HG03196 (cell line): ENCODE measurements at regions not wholly inside any gene's neighbourhood (a gene's known extent, or its start where the extent isn't known, plus 50 kb on each side); places are given as distances from the start of the nearest gene placed in this dataset.
"Not testable (repeated sequence)": the region's sequence is repeated elsewhere in the genome, so short reads cannot be mapped to it uniquely, and the experiment has no call there.

Source experiments
- ATAC-seq: cut with Tn5 transposase; IDR thresholded peaks from one replicate; pipeline ENCODE4 v1.9.1; 2021; ENCODE audit not compliant: unreplicated experiment

- no peak for ATAC-seq
Observed at GRCh38 chr9:115525111-115526058, 407.4 kb upstream of the TNC start.

DNA sequence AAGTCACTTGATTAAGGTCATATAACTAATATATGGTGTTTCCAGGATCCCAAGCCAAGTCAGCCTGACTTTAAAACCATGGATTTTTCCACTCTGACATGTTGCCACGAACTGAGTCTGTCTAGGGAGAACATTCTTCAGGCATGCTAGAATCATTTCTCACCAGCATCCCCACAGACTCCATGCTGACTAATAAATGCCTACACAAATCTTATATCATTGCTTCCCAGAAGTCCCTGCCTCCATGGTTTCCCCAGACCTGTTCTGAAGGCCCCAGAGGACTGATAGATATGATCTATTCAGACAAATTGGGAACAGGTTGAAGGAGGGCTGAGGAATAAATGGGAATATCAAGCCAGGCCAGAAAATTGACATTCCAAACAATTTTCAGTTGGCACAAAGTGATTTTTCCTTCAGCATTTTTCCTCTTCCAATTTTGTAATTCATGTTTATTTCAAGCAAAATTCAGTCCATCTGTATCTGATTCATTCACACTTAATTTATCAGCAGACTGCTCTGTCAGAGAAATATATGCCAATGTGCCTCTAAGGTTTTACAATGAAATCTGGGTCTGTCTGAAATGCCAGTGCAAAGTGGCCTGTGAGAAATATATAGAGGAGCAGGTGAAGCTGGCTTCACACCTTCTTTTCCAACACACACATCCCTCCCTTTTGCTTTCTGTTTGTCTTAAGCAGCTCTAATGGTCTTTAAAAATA lies 413.6 kb upstream of the TNC start:
- no peak for ATAC-seq

DNA sequence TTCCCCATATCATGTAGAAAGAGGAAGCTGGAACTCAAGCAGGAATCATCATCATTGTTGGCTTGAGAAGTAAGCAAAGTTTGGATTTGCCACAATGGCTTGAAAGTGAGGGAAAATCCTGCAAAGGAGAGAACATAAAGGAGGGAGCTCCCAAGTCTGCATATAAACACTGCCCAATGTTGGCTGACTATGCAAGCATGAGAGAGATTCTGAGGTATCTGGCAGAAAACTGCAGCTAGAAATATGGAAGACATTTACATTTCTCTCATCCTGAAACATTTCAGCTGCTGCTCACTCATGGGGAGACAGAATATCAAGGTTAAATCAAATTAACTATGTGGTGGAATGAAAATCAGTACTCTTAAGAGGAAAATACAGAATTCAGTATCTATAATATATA lies 415.6 kb upstream of the TNC start:
- ATAC-seq = no peak

GRCh38 chr9:115540091-115540490 lies 422.1 kb upstream of the TNC start:
- no peak for ATAC-seq

GRCh38 chr9:115543511-115543910 lies 425.6 kb upstream of the TNC start:
- no peak for ATAC-seq

DNA sequence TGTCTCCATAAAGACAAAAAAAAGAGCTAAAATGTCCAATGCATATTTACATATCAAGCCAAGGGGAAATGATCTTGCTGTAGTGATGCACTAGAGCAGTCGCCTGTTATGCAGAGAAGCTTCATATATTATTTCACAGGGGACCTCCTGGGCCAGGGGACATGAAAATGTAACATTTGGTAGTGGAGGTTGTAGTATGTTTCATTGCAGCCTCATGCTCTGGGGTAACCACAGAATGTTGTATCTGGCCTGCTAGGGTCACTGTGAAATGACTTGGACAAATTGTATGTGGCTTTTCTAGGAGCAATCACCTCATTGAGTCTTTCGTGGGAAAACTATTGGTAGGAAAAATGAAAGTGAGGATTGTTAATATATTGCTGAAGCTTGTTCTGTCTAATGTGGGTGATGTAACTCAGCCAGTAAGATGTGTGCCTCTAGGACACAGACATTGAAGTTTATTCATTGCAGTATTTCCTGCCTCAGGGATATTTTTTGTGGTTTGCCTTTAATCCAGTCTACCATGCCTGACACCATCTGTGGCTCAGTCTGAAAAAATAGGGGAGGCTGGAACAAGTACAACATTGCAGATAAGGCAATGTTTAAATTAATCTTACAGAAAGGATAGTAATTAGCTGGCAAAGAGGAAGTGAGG lies 430.8 kb upstream of the TNC start:
- no peak for ATAC-seq

DNA sequence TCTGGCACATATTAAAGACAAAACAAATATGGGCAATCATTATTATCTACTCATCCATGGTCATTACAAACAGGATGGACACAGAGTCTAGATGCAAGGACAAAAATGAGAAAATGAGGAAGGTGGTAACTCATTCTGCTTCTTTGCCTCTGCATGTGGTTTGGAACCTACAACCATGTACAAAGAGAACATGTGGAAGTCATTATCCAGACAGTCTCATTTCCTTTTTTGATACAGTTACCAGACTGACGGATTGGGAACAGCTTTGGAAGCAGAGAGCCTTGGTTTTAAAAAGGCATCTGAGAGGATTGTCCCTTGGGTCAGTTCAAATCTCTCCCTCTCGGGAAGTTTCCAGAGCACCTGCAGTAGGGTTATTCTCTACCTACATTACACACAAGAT lies 433.4 kb upstream of the TNC start:
- no peak for ATAC-seq

DNA sequence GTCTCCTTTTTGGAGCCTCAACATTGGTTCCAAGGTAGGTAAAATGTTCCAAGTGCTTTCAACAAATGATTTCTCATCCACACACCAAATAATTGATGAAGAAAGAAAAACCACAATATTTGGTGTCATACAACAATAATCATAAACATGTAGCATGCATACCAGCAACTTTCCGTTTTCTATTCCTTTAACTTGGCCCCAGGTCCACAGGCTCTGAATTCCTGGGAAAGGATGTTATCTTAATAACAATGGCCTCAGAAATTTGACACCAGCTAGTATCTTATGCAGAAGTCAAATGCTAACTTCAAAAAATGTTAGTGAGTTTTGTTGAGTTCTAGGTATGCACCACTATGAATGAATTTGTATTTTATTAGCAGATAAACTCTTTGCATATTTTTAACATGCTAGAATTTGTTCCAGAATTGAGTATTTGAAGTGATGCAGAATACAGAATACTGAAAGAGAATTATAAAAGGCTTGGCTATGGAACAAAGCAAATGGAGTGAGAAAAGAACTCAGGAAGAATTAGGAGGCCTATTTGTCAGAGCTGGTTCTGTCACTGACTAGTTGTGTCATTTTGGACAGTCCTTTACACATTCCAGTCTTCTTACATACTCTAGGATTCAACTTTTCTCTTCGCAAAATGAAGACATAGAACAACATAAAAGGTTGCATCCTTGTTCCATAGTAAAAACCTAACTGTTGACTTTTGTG lies 435.3 kb upstream of the TNC start:
- no peak for ATAC-seq

GRCh38 chr9:115556432-115556831 lies 438.5 kb upstream of the TNC start:
- no peak for ATAC-seq

- ATAC-seq = no peak
Observed at GRCh38 chr9:115575147-115575546, 457.2 kb upstream of the TNC start.

- not testable (repeated sequence) for ATAC-seq
Observed at GRCh38 chr9:115585458-115585857, 467.5 kb upstream of the TNC start.

DNA sequence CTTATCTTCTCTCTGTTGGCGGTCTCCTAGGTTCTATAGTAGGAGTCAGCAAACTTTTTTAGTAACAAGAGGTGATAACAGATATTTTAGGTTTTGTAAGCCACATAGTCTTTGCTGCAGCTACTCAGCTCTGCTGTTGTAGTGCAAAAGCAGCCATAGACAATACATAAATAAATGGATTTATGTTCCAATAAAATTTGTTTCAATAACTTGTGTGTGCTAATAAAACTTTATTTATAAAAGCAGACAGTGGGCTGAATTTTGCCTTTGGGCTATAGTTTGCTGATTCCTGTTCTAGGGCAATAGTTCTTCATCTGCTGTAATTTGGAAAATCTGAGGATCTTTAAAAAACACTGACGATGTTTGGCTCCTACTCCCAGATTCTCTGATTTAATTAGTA lies 469.4 kb upstream of the TNC start:
- no peak for ATAC-seq

DNA sequence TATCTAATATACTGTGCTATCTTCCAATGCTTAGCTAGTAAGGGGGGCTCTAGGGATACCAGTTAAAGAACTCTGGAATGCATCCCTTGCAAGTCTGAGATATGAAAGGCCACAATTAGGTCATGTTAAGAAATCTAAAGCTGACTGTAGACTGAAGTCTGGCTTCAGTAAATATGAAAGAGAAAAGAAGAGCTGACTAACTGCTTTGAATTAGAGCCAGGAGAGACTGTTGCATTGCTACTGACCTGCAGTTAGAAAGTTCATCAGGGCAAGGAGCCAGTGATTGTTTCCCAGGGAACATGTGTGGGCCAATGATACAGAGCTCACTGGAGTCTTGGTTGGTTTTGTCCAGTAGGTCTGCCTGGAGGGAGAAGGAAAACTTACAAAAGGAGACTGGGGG lies 472.1 kb upstream of the TNC start:
- ATAC-seq = no peak

GRCh38 chr9:115591584-115591984 lies 473.6 kb upstream of the TNC start:
- no peak for ATAC-seq

- no peak for ATAC-seq
Observed at GRCh38 chr9:115593587-115594091, 475.7 kb upstream of the TNC start.

- ATAC-seq = no peak
Observed at GRCh38 chr9:115594557-115594956, 476.6 kb upstream of the TNC start.

- ATAC-seq = no peak
Observed at GRCh38 chr9:115596021-115596745, 478.2 kb upstream of the TNC start.

DNA sequence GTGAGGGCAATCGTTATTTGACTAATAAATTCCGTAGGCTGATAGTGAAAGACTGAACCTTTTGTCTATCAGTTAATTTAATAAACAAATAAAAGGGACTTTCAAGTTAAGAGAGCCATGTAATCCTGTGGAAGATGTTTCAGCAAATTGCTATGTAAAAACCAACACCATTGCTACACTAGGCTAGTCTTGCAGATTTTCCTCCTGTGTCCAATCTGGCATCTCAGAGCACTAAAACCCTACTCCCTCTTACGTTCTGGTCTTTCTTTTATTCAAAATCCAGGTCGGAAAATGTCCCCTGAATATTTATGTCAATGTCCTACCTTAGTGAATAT lies 478.8 kb upstream of the TNC start:
- no peak for ATAC-seq

DNA sequence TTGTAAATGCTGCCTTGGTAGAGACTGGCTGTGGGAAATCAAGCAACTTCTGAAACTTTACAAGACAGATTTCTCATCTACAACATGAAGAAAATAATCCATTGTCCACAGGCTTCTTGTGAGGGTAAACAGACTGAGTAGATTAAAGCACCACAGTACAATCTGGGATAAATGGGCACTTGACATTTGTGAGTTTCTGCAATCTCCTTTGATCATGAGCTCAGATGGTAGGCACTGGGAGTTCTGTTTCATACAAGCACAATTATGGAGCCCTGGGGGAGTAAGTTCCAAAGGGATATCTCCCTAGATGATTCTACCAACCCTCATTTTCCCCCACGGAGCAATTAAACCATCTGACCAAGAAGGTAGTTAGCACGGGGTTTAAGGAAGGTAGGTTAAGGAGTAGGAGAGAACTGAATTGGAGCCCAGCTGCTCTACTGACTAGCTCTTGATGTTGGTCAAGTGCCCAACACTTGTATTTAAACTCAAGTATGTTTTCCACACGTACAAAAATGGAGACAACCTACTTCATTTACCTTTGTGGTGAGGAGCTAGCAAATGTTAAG lies 479.5 kb upstream of the TNC start:
- ATAC-seq = no peak

DNA sequence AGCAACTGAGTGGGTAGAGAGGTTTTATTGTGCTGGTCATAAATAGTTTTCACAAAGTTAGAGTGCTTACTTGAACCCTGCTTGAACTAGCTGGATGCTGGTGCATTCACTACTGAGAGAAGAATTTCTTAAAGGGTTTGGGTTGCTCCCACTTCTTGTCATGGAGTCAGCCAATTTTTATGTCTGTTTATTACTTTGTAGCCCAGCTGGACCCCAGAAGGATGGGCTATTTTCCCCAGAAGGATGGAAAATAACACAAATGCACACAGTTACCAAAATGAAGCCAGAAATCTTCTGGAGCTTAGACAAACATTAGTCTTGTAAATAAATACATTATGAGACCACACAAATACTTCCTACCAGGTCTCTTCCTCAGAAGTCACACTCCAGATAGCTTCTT lies 480.8 kb upstream of the TNC start:
- no peak for ATAC-seq
